ENCODE measurements at regions not wholly inside any gene's neighbourhood (a gene's known extent, or its start where the extent isn't known, plus 50 kb on each side); places are given as distances from the start of the nearest gene placed in this dataset.

DNA sequence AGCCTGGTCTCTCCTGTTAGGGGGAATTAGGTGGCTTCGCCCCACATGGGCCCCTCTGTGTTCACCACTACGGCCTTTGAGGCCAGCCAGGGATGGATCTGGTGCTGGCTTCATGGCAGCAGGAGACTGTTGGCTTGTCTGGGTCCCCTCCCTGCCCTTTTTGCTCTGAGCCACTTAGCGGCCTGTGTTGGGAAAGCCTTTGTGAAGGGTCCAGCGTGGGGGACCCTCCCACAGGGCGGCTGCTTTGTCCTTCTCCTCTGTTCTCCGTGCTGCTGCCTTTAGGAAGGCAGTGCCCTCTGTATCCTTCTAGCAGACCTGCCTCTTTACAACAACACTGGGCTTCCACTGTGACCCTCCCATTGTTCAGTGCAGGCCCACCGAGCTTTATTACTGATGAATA lies 118.4 kb downstream of the TSN start:
- TF ChIP-seq, protein P1, sequence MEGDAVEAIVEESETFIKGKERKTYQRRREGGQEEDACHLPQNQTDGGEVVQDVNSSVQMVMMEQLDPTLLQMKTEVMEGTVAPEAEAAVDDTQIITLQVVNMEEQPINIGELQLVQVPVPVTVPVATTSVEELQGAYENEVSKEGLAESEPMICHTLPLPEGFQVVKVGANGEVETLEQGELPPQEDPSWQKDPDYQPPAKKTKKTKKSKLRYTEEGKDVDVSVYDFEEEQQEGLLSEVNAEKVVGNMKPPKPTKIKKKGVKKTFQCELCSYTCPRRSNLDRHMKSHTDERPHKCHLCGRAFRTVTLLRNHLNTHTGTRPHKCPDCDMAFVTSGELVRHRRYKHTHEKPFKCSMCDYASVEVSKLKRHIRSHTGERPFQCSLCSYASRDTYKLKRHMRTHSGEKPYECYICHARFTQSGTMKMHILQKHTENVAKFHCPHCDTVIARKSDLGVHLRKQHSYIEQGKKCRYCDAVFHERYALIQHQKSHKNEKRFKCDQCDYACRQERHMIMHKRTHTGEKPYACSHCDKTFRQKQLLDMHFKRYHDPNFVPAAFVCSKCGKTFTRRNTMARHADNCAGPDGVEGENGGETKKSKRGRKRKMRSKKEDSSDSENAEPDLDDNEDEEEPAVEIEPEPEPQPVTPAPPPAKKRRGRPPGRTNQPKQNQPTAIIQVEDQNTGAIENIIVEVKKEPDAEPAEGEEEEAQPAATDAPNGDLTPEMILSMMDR (IDR thresholded peaks at IDR 0.05), result no peak
- no peak overlapping the region for H3K27ac Mint-ChIP-seq
- WGBS (ENCODE audit: insufficient coverage), result 90% methylated on average over 6 of the region's 7 CpGs
- Histone ChIP-seq H3K27me3 (ENCODE audit: control insufficient read depth, insufficient read depth, low read length) (no peaks in the 10 kb centered on the region), H3K4me1 (ENCODE audit: control insufficient read depth, insufficient read depth, low read length) (no peaks in the 10 kb centered on the region), H3K9me3 (ENCODE audit: control insufficient read depth, insufficient read depth, low read length) (no peaks in the 10 kb centered on the region), H3K4me3 (ENCODE audit: low read length) (no peak overlapping the region), H3K36me3 (ENCODE audit: control insufficient read depth, insufficient read depth, low read length) (no peaks in the 10 kb centered on the region), H3K27ac (ENCODE audit: low read length) (no peak overlapping the region)
- DNase-seq (no peak), ATAC-seq (no peak)
- no peak overlapping the region for H3K4me3 Mint-ChIP-seq
- H3K4me1 Mint-ChIP-seq, result no peaks in the 10 kb centered on the region
- intact Hi-C loops (cut with micrococcal nuclease), result no loop called here
- H3K9me3 Mint-ChIP-seq, result no peaks in the 10 kb centered on the region
- H3K27me3 Mint-ChIP-seq (ENCODE audit: low read depth in 2 of 2), result peaks cover 11 to 16% of the 10 kb centered on the region in 2 donors
- no peaks in the 10 kb centered on the region for H3K36me3 Mint-ChIP-seq

DNA sequence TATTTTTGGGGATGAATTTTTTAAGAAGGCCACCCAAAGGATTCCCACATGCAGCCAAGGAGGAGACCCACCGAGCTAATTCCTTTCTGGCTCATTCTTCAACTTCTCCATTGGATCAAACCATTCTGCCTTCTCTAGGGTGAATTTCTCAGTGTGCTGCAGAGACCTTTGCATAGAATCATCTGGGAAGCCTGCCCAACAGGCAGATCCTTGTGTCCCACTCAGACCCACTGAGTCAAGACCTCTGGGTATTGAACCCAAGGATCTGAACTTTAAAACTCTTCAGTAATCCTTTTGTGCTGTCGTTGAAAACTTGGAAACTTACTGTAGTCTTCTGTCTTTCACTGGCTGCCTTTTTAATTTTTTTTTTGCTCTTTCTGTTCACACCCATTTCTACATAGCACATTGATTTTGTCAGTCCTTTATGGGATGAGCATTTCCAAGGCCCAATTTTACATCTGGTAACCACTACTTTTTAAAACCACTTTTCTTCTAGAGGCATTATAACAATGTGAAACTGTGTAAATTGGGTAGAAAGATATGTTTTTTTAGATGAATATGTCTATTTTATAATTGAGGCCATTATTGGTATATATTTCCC lies 120.2 kb downstream of the TSN start:
- Histone ChIP-seq H3K4me3 (ENCODE audit: low read length) (no peak overlapping the region), H3K4me1 (ENCODE audit: control insufficient read depth, insufficient read depth, low read length) (no peaks in the 10 kb centered on the region), H3K27ac (ENCODE audit: low read length) (no peak overlapping the region), H3K27me3 (ENCODE audit: control insufficient read depth, insufficient read depth, low read length) (no peaks in the 10 kb centered on the region), H3K36me3 (ENCODE audit: control insufficient read depth, insufficient read depth, low read length) (no peaks in the 10 kb centered on the region), H3K9me3 (ENCODE audit: control insufficient read depth, insufficient read depth, low read length) (no peaks in the 10 kb centered on the region)
- H3K27me3 Mint-ChIP-seq (ENCODE audit: low read depth in 2 of 2), result peaks cover 6 to 11% of the 10 kb centered on the region in 2 donors
- TF ChIP-seq, protein P1 (IDR thresholded peaks at IDR 0.05), result no peak
- H3K27ac Mint-ChIP-seq, result no peak overlapping the region
- intact Hi-C loops (cut with micrococcal nuclease), result no loop called here
- H3K36me3 Mint-ChIP-seq, result no peaks in the 10 kb centered on the region
- WGBS (ENCODE audit: insufficient coverage), result 83% methylated on average over 2 of the region's 2 CpGs
- H3K9me3 Mint-ChIP-seq, result no peaks in the 10 kb centered on the region
- ATAC-seq, result no peak
- H3K4me1 Mint-ChIP-seq, result no peaks in the 10 kb centered on the region
- H3K4me3 Mint-ChIP-seq, result no peak overlapping the region
- no peak for DNase-seq

DNA sequence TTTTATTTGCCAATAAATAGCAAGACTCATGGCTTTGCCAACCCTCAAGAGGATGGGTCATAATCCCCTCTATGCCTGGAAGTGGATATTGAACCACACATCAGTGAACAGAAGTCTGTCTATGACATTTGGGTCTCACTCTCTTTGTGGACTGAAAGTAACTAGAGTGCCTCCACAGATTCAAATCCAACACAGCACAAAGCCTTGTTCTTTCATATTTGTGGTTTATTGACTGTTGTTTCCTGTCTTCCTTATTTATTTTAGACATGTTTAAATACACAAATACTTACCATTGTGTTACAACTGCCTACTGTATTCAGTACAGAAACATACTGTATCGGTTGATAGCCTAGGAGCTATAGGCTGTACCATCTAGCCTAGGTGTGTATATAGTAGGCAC lies 121.9 kb downstream of the TSN start:
- H3K27ac ChIP-seq (ENCODE audit: low read length), result no peak overlapping the region
- intact Hi-C loops (cut with micrococcal nuclease), result no loop called here
- no peaks in the 10 kb centered on the region for H3K36me3 Mint-ChIP-seq
- WGBS (ENCODE audit: insufficient coverage), result 100% methylated on average over 1 of the region's 1 CpG
- H3K36me3 ChIP-seq (ENCODE audit: control insufficient read depth, insufficient read depth, low read length), result no peaks in the 10 kb centered on the region
- no peaks in the 10 kb centered on the region for H3K27me3 ChIP-seq (ENCODE audit: control insufficient read depth, insufficient read depth, low read length)
- H3K27me3 Mint-ChIP-seq (ENCODE audit: low read depth in 2 of 2), result peaks cover 5 to 19% of the 10 kb centered on the region in 2 donors
- DNase-seq, result no peak
- no peak overlapping the region for H3K4me3 Mint-ChIP-seq
- no peak overlapping the region for H3K27ac Mint-ChIP-seq
- no peak overlapping the region for H3K4me3 ChIP-seq (ENCODE audit: low read length)
- ATAC-seq, result no peak
- no peaks in the 10 kb centered on the region for H3K9me3 ChIP-seq (ENCODE audit: control insufficient read depth, insufficient read depth, low read length)
- TF ChIP-seq, protein P1 (IDR thresholded peaks at IDR 0.05), result no peak
- H3K9me3 Mint-ChIP-seq, result no peaks in the 10 kb centered on the region
- no peaks in the 10 kb centered on the region for H3K4me1 Mint-ChIP-seq
- no peaks in the 10 kb centered on the region for H3K4me1 ChIP-seq (ENCODE audit: control insufficient read depth, insufficient read depth, low read length)

DNA sequence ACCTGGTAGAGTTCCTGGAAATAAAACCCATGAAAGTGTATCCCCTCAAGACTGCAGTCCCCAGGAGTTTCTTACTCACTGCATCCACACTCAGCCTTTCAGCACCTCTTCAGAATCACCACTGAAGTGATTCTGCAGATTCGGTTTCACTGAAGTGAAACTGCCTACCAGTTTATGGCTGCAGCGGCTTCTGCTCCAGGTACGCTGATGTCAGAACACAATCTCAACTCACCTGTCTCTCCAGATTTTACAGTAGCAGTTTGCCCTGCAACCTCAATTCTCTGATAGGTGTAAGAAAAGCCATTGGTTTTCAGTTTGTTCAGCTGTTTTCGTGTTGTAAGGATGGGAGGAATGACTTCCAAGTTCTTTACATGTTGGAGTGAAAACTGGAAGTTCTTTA lies 124.8 kb downstream of the TSN start:
- WGBS (ENCODE audit: insufficient coverage), result 92% methylated on average over 4 of the region's 4 CpGs
- H3K4me1 ChIP-seq (ENCODE audit: control insufficient read depth, insufficient read depth, low read length), result no peaks in the 10 kb centered on the region
- H3K36me3 ChIP-seq (ENCODE audit: control insufficient read depth, insufficient read depth, low read length), result no peaks in the 10 kb centered on the region
- H3K27ac Mint-ChIP-seq, result no peak overlapping the region
- intact Hi-C loops (cut with micrococcal nuclease), result no loop called here
- DNase-seq, result no peak
- no peaks in the 10 kb centered on the region for H3K27me3 ChIP-seq (ENCODE audit: control insufficient read depth, insufficient read depth, low read length)
- H3K4me3 Mint-ChIP-seq, result no peak overlapping the region
- H3K9me3 ChIP-seq (ENCODE audit: control insufficient read depth, insufficient read depth, low read length), result no peaks in the 10 kb centered on the region
- no peak overlapping the region for H3K27ac ChIP-seq (ENCODE audit: low read length)
- TF ChIP-seq, protein P1 (IDR thresholded peaks at IDR 0.05), result no peak
- H3K4me1 Mint-ChIP-seq, result no peaks in the 10 kb centered on the region
- no peaks in the 10 kb centered on the region for H3K36me3 Mint-ChIP-seq
- H3K9me3 Mint-ChIP-seq, result no peaks in the 10 kb centered on the region
- H3K4me3 ChIP-seq (ENCODE audit: low read length), result no peak overlapping the region
- no peak for ATAC-seq
- peaks cover 18 to 23% of the 10 kb centered on the region in 2 donors for H3K27me3 Mint-ChIP-seq (ENCODE audit: low read depth in 2 of 2)

Data from natural killer cell (primary cell).